Lower lobe of right lung (tissue), 2 donors: ENCODE measurements at regions not wholly inside any gene's neighbourhood (a gene's known extent, or its start where the extent isn't known, plus 50 kb on each side); places are given as distances from the start of the nearest gene placed in this dataset.
"Not testable (repeated sequence)": the region's sequence is repeated elsewhere in the genome, so short reads cannot be mapped to it uniquely, and the experiment has no call there.

Experiments
- ATAC-seq, 2 donors: fragments of 200-7000 bp; cut with Tn5 transposase; one replicate each; pipeline ENCODE4 v1.9.1; 2020 to 2022; ENCODE audit warnings: mild to moderate bottlenecking in 2 of 2, moderate library complexity in 2 of 2
- DNase-seq: peaks from one replicate; pipeline ENCODE4 v3.0.0-alpha.2; 2020
- H3K27ac ChIP-seq: fragments of 200-600 bp; one replicate; pipeline ENCODE4 v1.8.0; 2022
- H3K27me3 ChIP-seq: fragments of 200-600 bp; one replicate; pipeline ENCODE4 v1.8.0; 2022; ENCODE audit warnings: low read depth
- H3K36me3 ChIP-seq: fragments of 200-600 bp; one replicate; pipeline ENCODE4 v1.8.0; 2022; ENCODE audit warnings: mild to moderate bottlenecking
- H3K4me1 ChIP-seq: fragments of 200-600 bp; one replicate; pipeline ENCODE4 v1.8.0; 2022
- H3K4me3 ChIP-seq: fragments of 200-600 bp; one replicate; pipeline ENCODE4 v1.8.0; 2022; ENCODE audit warnings: mild to moderate bottlenecking
- H3K9me3 ChIP-seq: fragments of 200-600 bp; one replicate; pipeline ENCODE4 v1.8.0; 2022
- CTCF ChIP-seq: fragments of 200-600 bp; IDR thresholded peaks from one replicate; pipeline ENCODE4 v1.8.0; 2022; ENCODE audit warnings: antibody characterized with exemption, mild to moderate bottlenecking
- intact Hi-C: fragments of 100-400 bp; cut with DNase I; formaldehyde crosslinking; loops from one replicate; pipeline ENCODE4 v1.11.0; 2022
- donor health status: DM: no; HTN: yes; CAD: no; lungs with severe emphysema.

- DNase-seq (no peak), ATAC-seq (no peak)
- Histone ChIP-seq H3K4me1 (no peaks in the 10 kb centered on the region), H3K27me3 (no peaks in the 10 kb centered on the region), H3K9me3 (peaks cover 15% of the 10 kb centered on the region), H3K27ac (no peak overlapping the region), H3K4me3 (no peak overlapping the region), H3K36me3 (no peaks in the 10 kb centered on the region)
- TF ChIP-seq CTCF, result no peak
- intact Hi-C loops, result no loop called here
These were observed 212.5 kb downstream of the NNT start for GRCh38 chr5:43815497-43815896.

GRCh38 chr5:43804723-43805122, 201.7 kb downstream of the NNT start:
- Histone ChIP-seq H3K27me3 (no peaks in the 10 kb centered on the region), H3K27ac (no peak overlapping the region), H3K4me3 (no peak overlapping the region), H3K9me3 (no peaks in the 10 kb centered on the region), H3K4me1 (no peaks in the 10 kb centered on the region), H3K36me3 (no peaks in the 10 kb centered on the region)
- TF ChIP-seq CTCF, result no peak
- no peak for ATAC-seq
- intact Hi-C loops, result no loop called here
- no peak for DNase-seq

GRCh38 chr5:43804041-43804440, 201.1 kb downstream of the NNT start:
- Histone ChIP-seq H3K36me3 (no peaks in the 10 kb centered on the region), H3K9me3 (no peaks in the 10 kb centered on the region), H3K27ac (no peak overlapping the region), H3K27me3 (no peaks in the 10 kb centered on the region), H3K4me1 (no peaks in the 10 kb centered on the region), H3K4me3 (no peak overlapping the region)
- no peak for TF ChIP-seq CTCF
- intact Hi-C loops, result no loop called here
- ATAC-seq (no peak), DNase-seq (no peak)

GRCh38 chr5:43802651-43803050, 199.7 kb downstream of the NNT start:
- Histone ChIP-seq H3K27ac (no peak overlapping the region), H3K36me3 (no peaks in the 10 kb centered on the region), H3K27me3 (no peaks in the 10 kb centered on the region), H3K4me1 (no peaks in the 10 kb centered on the region), H3K9me3 (no peaks in the 10 kb centered on the region), H3K4me3 (no peak overlapping the region)
- no peak for ATAC-seq
- TF ChIP-seq CTCF, result no peak
- intact Hi-C loops, result no loop called here
- no peak for DNase-seq

GRCh38 chr5:43802119-43802518, 199.1 kb downstream of the NNT start:
- Histone ChIP-seq H3K36me3 (no peaks in the 10 kb centered on the region), H3K4me1 (no peaks in the 10 kb centered on the region), H3K9me3 (no peaks in the 10 kb centered on the region), H3K4me3 (no peak overlapping the region), H3K27ac (no peak overlapping the region), H3K27me3 (no peaks in the 10 kb centered on the region)
- DNase-seq (no peak), ATAC-seq (no peak)
- intact Hi-C loops, result no loop called here
- no peak for TF ChIP-seq CTCF

- Histone ChIP-seq H3K36me3 (no peaks in the 10 kb centered on the region), H3K27me3 (no peaks in the 10 kb centered on the region), H3K4me1 (no peaks in the 10 kb centered on the region), H3K4me3 (no peak overlapping the region), H3K9me3 (no peaks in the 10 kb centered on the region), H3K27ac (no peak overlapping the region)
- intact Hi-C loops, result no loop called here
- no peak for TF ChIP-seq CTCF
- DNase-seq (no peak), ATAC-seq (no peak)
These were observed 195.8 kb downstream of the NNT start for GRCh38 chr5:43798740-43799139.

GRCh38 chr5:43791880-43792279, 188.9 kb downstream of the NNT start:
- H3K36me3 ChIP-seq, H3K27ac ChIP-seq, H3K4me1 ChIP-seq, H3K27me3 ChIP-seq, H3K4me3 ChIP-seq, ATAC-seq, DNase-seq, intact Hi-C loops, H3K9me3 ChIP-seq: not testable (repeated sequence)
